HEK293 (cell line): ENCODE measurements at regions not wholly inside any gene's neighbourhood (a gene's known extent, or its start where the extent isn't known, plus 50 kb on each side); places are given as distances from the start of the nearest gene placed in this dataset.

Source experiments
- CTCF ChIP-seq: fragments of 450-650 bp; formaldehyde crosslinking; IDR thresholded peaks from 2 replicates; pipeline ENCODE4 v1.5.1; 2016; ENCODE audit warnings: missing biosample characterization, missing genetic modification characterization
- HOXA7 ChIP-seq: sonication (generic); formaldehyde crosslinking; IDR thresholded peaks from 2 replicates; pipeline ENCODE4 v1.8.1; 2022; ENCODE audit warnings: missing genetic modification reagents, borderline replicate concordance
- ZBTB21 ChIP-seq: fragments of 450-650 bp; formaldehyde crosslinking; IDR thresholded peaks from 2 replicates; pipeline ENCODE4 v1.5.1; 2017; ENCODE audit warnings: missing biosample characterization, missing genetic modification characterization
- ZBTB7A ChIP-seq: fragments of 450-650 bp; formaldehyde crosslinking; IDR thresholded peaks from 2 replicates; pipeline ENCODE4 v1.5.1; 2016; ENCODE audit warnings: low read depth, missing biosample characterization, missing genetic modification characterization
- ZFP3 ChIP-seq: fragments of 450-650 bp; formaldehyde crosslinking; IDR thresholded peaks from 2 replicates; pipeline ENCODE4 v1.5.1; 2016; ENCODE audit warnings: low read depth, missing biosample characterization, missing genetic modification characterization
- ZNF549 ChIP-seq: fragments of 450-650 bp; IDR thresholded peaks from 2 replicates; pipeline ENCODE4 v1.5.1; 2018; ENCODE audit warnings: missing biosample characterization, missing genetic modification characterization, mild to moderate bottlenecking, inconsistent platforms, moderate library complexity
- ZNF610 ChIP-seq: fragments of 450-650 bp; formaldehyde crosslinking; IDR thresholded peaks from 2 replicates; pipeline ENCODE4 v1.5.1; 2016; ENCODE audit warnings: missing biosample characterization, missing genetic modification characterization, borderline replicate concordance
- TF ChIP-seq, protein P1 (sequence below): fragments of 450-650 bp; formaldehyde crosslinking; IDR thresholded peaks from 2 replicates; pipeline ENCODE4 v1.5.1; 2016; ENCODE audit warnings: missing biosample characterization, missing genetic modification characterization
- TF ChIP-seq, protein P2 (sequence below): fragments of 450-650 bp; formaldehyde crosslinking; IDR thresholded peaks from 2 replicates; pipeline ENCODE4 v1.5.1; 2016; ENCODE audit warnings: missing biosample characterization, missing genetic modification characterization

GRCh38 chr20:18916886-18917750, 103.5 kb downstream of the SCP2D1 start:
- TF ChIP-seq ZNF610 (tag by site-specific recombination) (no peak), ZFP3 (tag by site-specific recombination) (no peak), ZNF549 (no peak), ZBTB7A (tag by site-specific recombination) (no peak), ZBTB21 (no peak), CTCF (tag by site-specific recombination) (no peak), HOXA7 (no peak)
- TF ChIP-seq, protein P1, sequence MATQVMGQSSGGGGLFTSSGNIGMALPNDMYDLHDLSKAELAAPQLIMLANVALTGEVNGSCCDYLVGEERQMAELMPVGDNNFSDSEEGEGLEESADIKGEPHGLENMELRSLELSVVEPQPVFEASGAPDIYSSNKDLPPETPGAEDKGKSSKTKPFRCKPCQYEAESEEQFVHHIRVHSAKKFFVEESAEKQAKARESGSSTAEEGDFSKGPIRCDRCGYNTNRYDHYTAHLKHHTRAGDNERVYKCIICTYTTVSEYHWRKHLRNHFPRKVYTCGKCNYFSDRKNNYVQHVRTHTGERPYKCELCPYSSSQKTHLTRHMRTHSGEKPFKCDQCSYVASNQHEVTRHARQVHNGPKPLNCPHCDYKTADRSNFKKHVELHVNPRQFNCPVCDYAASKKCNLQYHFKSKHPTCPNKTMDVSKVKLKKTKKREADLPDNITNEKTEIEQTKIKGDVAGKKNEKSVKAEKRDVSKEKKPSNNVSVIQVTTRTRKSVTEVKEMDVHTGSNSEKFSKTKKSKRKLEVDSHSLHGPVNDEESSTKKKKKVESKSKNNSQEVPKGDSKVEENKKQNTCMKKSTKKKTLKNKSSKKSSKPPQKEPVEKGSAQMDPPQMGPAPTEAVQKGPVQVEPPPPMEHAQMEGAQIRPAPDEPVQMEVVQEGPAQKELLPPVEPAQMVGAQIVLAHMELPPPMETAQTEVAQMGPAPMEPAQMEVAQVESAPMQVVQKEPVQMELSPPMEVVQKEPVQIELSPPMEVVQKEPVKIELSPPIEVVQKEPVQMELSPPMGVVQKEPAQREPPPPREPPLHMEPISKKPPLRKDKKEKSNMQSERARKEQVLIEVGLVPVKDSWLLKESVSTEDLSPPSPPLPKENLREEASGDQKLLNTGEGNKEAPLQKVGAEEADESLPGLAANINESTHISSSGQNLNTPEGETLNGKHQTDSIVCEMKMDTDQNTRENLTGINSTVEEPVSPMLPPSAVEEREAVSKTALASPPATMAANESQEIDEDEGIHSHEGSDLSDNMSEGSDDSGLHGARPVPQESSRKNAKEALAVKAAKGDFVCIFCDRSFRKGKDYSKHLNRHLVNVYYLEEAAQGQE (tag by site-specific recombination), result no peak
- TF ChIP-seq, protein P2, sequence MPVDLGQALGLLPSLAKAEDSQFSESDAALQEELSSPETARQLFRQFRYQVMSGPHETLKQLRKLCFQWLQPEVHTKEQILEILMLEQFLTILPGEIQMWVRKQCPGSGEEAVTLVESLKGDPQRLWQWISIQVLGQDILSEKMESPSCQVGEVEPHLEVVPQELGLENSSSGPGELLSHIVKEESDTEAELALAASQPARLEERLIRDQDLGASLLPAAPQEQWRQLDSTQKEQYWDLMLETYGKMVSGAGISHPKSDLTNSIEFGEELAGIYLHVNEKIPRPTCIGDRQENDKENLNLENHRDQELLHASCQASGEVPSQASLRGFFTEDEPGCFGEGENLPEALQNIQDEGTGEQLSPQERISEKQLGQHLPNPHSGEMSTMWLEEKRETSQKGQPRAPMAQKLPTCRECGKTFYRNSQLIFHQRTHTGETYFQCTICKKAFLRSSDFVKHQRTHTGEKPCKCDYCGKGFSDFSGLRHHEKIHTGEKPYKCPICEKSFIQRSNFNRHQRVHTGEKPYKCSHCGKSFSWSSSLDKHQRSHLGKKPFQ, result no peak
